IPS DF 6.9 (cell line): ENCODE measurements at regions not wholly inside any gene's neighbourhood (a gene's known extent, or its start where the extent isn't known, plus 50 kb on each side); places are given as distances from the start of the nearest gene placed in this dataset.

ENCODE experiments used
- DNase-seq: peaks from one replicate; pipeline ENCODE4 v3.0.0-alpha.2; 2013; ENCODE audit warnings: low read depth, low spot score
- H3K27ac ChIP-seq: one replicate; pipeline ENCODE4 v1.5.1; 2013; ENCODE audit warnings: low read length, control low read depth
- H3K27me3 ChIP-seq: 2 replicates; pipeline ENCODE4 v1.6.1; 2013; ENCODE audit warnings: mild to moderate bottlenecking, low read length; ENCODE audit not compliant: control insufficient read depth, insufficient read depth
- H3K36me3 ChIP-seq: 2 replicates; pipeline ENCODE4 v1.6.1; 2013; ENCODE audit warnings: low read length; ENCODE audit not compliant: control insufficient read depth, insufficient read depth
- H3K4me1 ChIP-seq: 2 replicates; pipeline ENCODE4 v1.6.1; 2013; ENCODE audit warnings: low read length; ENCODE audit not compliant: control insufficient read depth, insufficient read depth
- H3K4me3 ChIP-seq: 2 replicates; pipeline ENCODE4 v1.5.1; 2013; ENCODE audit warnings: mild to moderate bottlenecking, low read length
- H3K9me3 ChIP-seq: 2 replicates; pipeline ENCODE4 v1.6.1; 2013; ENCODE audit warnings: low read length, inconsistent platforms; ENCODE audit not compliant: control insufficient read depth, insufficient read depth
- WGBS: extraction: QIAGEN DNeasy Blood & Tissue Kit; methylation state at CpG from one replicate; pipeline ENCODE4 v1.1.7; 2013; ENCODE audit warnings: mixed read lengths, missing lambda C conversion rate; ENCODE audit not compliant: insufficient read length, insufficient coverage; 5-methylcytosine and 5-hydroxymethylcytosine counted together

DNA sequence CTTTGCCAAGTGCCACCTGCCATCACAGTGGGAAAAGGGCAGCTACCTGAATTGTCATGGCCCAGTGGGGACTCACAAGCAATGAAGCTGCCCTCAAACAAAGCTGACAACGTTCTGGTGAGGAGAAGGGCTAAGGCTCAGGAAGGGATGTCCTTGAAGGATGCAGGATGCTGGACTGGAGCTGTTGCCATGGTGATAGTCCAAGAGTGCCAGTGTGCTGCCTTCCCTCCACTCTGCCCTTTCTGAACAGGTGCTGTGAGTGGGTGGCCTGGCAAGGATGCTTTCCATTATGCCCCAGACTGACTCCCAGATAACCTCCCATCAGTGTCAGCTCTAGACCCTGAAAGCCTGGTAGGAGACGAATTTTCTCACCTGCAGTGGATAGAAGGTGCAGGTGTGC lies 137.8 kb upstream of the GYPC start:
- H3K27ac ChIP-seq = no peak overlapping the region
- no peaks in the 10 kb centered on the region for H3K27me3 ChIP-seq
- H3K4me1 ChIP-seq = no peaks in the 10 kb centered on the region
- H3K4me3 ChIP-seq = no peak overlapping the region
- WGBS = no CpG with 5 or more reads among the region's 2 CpGs
- no peak for DNase-seq
- no peaks in the 10 kb centered on the region for H3K36me3 ChIP-seq
- H3K9me3 ChIP-seq = no peaks in the 10 kb centered on the region

DNA sequence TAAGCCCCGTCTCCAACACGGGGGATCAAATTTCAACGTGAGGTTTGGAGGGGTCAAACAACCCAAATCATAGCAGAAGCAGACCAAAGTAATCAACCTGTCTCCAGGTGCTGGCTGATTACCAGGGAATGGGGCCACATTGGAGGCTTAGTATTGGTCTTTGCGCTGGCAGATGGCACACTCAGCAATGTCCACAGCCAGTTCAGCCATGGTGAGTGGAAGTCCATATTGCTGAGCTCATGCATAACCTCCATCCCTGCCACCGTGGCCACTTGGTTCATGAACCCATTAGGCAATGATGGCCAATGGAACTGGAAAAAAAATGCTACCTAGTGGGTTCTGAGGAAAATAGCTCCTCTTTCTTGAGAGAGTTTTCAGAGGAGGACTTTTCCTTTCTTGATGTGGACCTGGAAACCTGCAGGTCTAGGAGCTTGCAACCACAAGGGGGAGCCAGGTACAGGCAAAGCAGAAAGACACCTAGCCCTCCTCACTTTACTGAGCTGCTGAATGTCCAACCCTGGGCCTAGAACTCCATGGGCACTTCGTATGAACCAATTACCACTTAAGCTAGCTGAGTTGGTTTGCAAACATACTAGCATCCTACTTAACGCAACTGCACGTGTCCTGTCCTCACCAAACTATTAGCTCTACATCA lies 128.0 kb upstream of the GYPC start:
- Histone ChIP-seq H3K27ac (no peak overlapping the region), H3K9me3 (no peaks in the 10 kb centered on the region), H3K36me3 (no peaks in the 10 kb centered on the region), H3K4me1 (peaks cover 4% of the 10 kb centered on the region; the same call in 1 of the 2 replicates), H3K4me3 (no peak overlapping the region), H3K27me3 (no peaks in the 10 kb centered on the region)
- no CpG with 5 or more reads among the region's 8 CpGs for WGBS
- peak; percentile 58 for DNase-seq

- no CpG with 5 or more reads among the region's 3 CpGs for WGBS
- DNase-seq = no peak
Observed at GRCh38 chr2:126531029-126531428, 124.9 kb upstream of the GYPC start.

DNA sequence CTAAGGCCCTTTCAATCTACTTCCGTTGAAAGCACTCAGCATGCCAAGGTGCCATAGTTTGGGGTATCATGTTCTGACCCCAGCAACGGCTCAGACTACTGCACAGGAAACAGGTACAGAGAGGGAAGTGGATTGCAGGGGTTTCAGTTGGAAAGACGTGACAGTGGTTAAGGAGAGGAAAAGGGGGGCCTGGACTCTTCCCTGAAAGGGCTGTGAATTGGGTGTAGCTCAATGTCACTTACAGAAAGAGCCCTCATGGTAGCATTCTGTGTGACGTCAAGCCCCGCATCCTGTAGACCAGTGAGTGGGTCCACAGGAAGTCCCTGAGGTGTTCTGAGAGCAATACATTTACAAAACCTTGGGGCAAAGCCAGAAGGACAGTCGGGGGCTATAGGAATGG lies 121.5 kb upstream of the GYPC start:
- H3K9me3 ChIP-seq = no peaks in the 10 kb centered on the region
- no peak overlapping the region for H3K27ac ChIP-seq
- DNase-seq = no peak
- no peaks in the 10 kb centered on the region for H3K4me1 ChIP-seq
- no peak overlapping the region for H3K4me3 ChIP-seq
- no peaks in the 10 kb centered on the region for H3K36me3 ChIP-seq
- no CpG with 5 or more reads among the region's 6 CpGs for WGBS
- no peaks in the 10 kb centered on the region for H3K27me3 ChIP-seq

More at GRCh38 chr2:126531029-126531428, 124.9 kb upstream of the GYPC start:
- Histone ChIP-seq H3K27ac (no peak overlapping the region), H3K9me3 (no peaks in the 10 kb centered on the region), H3K4me3 (no peak overlapping the region), H3K36me3 (no peaks in the 10 kb centered on the region), H3K27me3 (no peaks in the 10 kb centered on the region), H3K4me1 (peaks cover 4% of the 10 kb centered on the region; the same call in 1 of the 2 replicates)

- WGBS = no CpG with 5 or more reads among the region's 6 CpGs
- Histone ChIP-seq H3K4me1 (no peaks in the 10 kb centered on the region), H3K9me3 (no peaks in the 10 kb centered on the region), H3K36me3 (no peaks in the 10 kb centered on the region), H3K27ac (no peak overlapping the region), H3K4me3 (no peak overlapping the region), H3K27me3 (no peaks in the 10 kb centered on the region)
- DNase-seq = no peak
Observed at GRCh38 chr2:126535408-126535807, 120.5 kb upstream of the GYPC start.

DNA sequence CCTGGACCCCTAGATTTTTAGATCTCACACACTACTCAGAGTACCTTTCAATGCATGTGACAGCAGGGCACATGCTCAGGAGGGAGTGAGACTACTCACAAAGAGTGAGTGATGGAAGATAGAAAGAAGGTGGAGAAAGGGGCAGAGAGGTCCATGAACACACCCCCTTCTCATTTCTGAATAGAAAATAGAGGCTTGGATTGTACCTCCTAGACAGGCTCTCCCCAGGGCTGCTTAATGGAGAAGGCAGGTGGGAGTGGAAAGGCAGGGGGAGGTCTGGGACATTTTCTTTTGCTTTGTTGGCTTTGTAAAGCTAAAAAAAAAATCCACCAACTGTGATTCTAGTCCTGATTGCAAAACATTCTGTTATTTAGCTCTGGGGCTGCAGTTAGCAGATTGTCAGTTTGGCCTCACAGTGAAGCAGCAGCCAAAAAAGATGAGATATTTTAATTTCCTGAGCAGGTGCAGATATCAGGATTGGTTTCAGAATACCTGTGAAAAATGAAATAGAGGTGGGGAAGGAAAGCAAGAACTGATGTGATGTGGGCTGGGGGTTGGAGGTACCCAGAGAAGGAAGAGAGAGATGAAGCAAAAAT lies 119.3 kb upstream of the GYPC start:
- Histone ChIP-seq H3K4me1 (no peaks in the 10 kb centered on the region), H3K27ac (no peak overlapping the region)

GRCh38 chr2:126539101-126539500 lies 116.9 kb upstream of the GYPC start:
- no peaks in the 10 kb centered on the region for H3K4me1 ChIP-seq
- no peak overlapping the region for H3K4me3 ChIP-seq
- WGBS = no CpG with 5 or more reads among the region's 3 CpGs
- H3K36me3 ChIP-seq = no peaks in the 10 kb centered on the region
- H3K27me3 ChIP-seq = no peaks in the 10 kb centered on the region
- no peak for DNase-seq
- H3K9me3 ChIP-seq = no peaks in the 10 kb centered on the region
- no peak overlapping the region for H3K27ac ChIP-seq

More for the DNA sequence above, 119.3 kb upstream of the GYPC start:
- H3K9me3 ChIP-seq = no peaks in the 10 kb centered on the region
- H3K4me3 ChIP-seq = no peak overlapping the region
- H3K36me3 ChIP-seq = no peaks in the 10 kb centered on the region
- H3K27me3 ChIP-seq = no peaks in the 10 kb centered on the region
- DNase-seq = no peak

GRCh38 chr2:126542247-126542646 lies 113.7 kb upstream of the GYPC start:
- Histone ChIP-seq H3K27me3 (no peaks in the 10 kb centered on the region), H3K9me3 (no peaks in the 10 kb centered on the region; the same call in 1 of the 2 replicates), H3K4me3 (no peak overlapping the region), H3K27ac (no peak overlapping the region), H3K36me3 (no peaks in the 10 kb centered on the region), H3K4me1 (no peaks in the 10 kb centered on the region)
- DNase-seq = no peak
- WGBS = no CpG with 5 or more reads among the region's 1 CpG

GRCh38 chr2:126543081-126543480 lies 112.9 kb upstream of the GYPC start:
- Histone ChIP-seq H3K4me1 (no peaks in the 10 kb centered on the region), H3K36me3 (no peaks in the 10 kb centered on the region), H3K27ac (no peak overlapping the region), H3K4me3 (no peak overlapping the region), H3K9me3 (no peaks in the 10 kb centered on the region; the same call in 1 of the 2 replicates), H3K27me3 (no peaks in the 10 kb centered on the region)
- WGBS = no CpG with 5 or more reads among the region's 3 CpGs
- DNase-seq = no peak

GRCh38 chr2:126558029-126558428 lies 97.9 kb upstream of the GYPC start:
- Histone ChIP-seq H3K27ac (no peak overlapping the region), H3K9me3 (no peaks in the 10 kb centered on the region), H3K36me3 (no peaks in the 10 kb centered on the region), H3K4me1 (no peaks in the 10 kb centered on the region), H3K27me3 (no peaks in the 10 kb centered on the region), H3K4me3 (no peak overlapping the region)
- no peak for DNase-seq
- no CpG with 5 or more reads among the region's 11 CpGs for WGBS

- DNase-seq = no peak
- Histone ChIP-seq H3K4me3 (no peak overlapping the region), H3K36me3 (no peaks in the 10 kb centered on the region)
Observed at GRCh38 chr2:126568734-126569133, 87.2 kb upstream of the GYPC start.

More at GRCh38 chr2:126568734-126569133, 87.2 kb upstream of the GYPC start:
- no peak overlapping the region for H3K27ac ChIP-seq
- H3K27me3 ChIP-seq = no peaks in the 10 kb centered on the region
- no peaks in the 10 kb centered on the region for H3K4me1 ChIP-seq
- H3K9me3 ChIP-seq = no peaks in the 10 kb centered on the region
